Uterus (tissue), 2 donors: ENCODE measurements at regions not wholly inside any gene's neighbourhood (a gene's known extent, or its start where the extent isn't known, plus 50 kb on each side); places are given as distances from the start of the nearest gene placed in this dataset.

Experiments used
- POLR2A ChIP-seq, 2 donors: fragments of 450-650 bp; IDR thresholded peaks; one replicate each; pipeline ENCODE4 v1.6.1; 2016; ENCODE audit warnings: antibody characterized with exemption in 2 of 2, mild to moderate bottlenecking in 1 of 2, moderate library complexity in 1 of 2
- TF ChIP-seq, protein P1 (sequence below), 4 experiments: fragments of 200-600 bp in 2 of 4; fragments of 450-650 bp in 2 of 4; sonication (generic) in 2 of 4; IDR thresholded peaks; one replicate each; pipeline ENCODE4 v1.5.1; 2016 to 2019; ENCODE audit warnings: antibody characterized with exemption in 4 of 4, mild to moderate bottlenecking in 2 of 4, moderate library complexity in 1 of 4

DNA sequence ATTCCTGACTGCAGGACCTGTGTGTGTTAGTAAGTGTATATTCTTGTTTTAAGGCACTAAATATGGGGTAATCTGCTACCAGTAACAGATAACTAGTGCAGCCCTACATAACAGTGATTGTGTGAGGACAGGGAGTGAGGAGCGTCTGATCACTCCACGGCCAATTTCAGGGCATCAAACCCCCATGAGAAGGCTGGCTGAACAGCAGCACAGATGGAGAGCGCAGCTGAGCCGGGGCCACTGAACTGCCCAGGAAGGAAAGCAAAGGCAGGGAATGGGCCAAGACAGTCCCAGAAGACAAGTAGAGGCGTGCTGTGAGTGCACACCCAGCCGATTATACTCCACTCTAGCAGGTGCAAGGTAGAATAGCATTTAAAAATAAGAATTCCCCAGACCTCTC is 157.1 kb upstream of the CHST15 start:
- TF ChIP-seq, protein P1, sequence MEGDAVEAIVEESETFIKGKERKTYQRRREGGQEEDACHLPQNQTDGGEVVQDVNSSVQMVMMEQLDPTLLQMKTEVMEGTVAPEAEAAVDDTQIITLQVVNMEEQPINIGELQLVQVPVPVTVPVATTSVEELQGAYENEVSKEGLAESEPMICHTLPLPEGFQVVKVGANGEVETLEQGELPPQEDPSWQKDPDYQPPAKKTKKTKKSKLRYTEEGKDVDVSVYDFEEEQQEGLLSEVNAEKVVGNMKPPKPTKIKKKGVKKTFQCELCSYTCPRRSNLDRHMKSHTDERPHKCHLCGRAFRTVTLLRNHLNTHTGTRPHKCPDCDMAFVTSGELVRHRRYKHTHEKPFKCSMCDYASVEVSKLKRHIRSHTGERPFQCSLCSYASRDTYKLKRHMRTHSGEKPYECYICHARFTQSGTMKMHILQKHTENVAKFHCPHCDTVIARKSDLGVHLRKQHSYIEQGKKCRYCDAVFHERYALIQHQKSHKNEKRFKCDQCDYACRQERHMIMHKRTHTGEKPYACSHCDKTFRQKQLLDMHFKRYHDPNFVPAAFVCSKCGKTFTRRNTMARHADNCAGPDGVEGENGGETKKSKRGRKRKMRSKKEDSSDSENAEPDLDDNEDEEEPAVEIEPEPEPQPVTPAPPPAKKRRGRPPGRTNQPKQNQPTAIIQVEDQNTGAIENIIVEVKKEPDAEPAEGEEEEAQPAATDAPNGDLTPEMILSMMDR (IDR thresholded peaks at IDR 0.05) = no peak
- TF ChIP-seq POLR2A (IDR thresholded peaks at IDR 0.05) = no peak
